GM12872 (cell line): ENCODE measurements at regions not wholly inside any gene's neighbourhood (a gene's known extent, or its start where the extent isn't known, plus 50 kb on each side); places are given as distances from the start of the nearest gene placed in this dataset.

ENCODE experiments used
- TF ChIP-seq, protein P1 (sequence below): IDR thresholded peaks from 3 replicates; pipeline ENCODE4 v1.5.1; 2011; ENCODE audit warnings: low read depth, mild to moderate bottlenecking, low read length, moderate library complexity; ENCODE audit not compliant: insufficient read depth

DNA sequence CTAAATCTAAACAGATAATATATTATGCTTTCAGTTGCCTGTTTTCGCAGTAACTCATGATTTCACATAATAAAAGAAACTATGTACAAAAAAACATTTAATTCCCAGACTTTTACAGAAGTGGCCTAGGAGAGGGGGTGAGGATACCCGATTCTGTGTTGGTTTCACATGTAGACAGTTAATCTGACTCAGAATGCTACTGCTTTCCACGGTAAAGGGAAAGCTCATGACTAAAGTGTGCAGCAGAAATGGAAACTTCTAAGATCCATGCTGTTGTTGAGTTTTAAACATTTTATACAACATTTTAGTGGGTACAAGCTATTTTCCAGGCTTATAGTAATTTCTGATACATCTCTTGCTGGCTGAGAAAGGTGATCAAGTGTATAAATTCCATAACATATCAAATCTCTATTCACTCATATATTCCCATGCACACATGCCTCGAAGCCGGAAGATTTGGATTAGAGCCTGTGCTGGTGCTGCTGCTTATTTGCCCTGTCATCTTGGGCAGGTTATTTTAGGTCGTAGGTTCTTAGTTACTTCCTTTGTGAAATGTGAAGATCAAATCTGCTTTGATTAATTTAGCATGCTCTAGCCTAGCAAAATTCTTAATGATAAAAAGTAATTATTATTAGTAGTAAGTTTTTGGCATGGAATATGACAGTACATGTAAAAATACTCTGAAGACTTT is 896.7 kb upstream of the MAP3K7 start:
- TF ChIP-seq, protein P1, sequence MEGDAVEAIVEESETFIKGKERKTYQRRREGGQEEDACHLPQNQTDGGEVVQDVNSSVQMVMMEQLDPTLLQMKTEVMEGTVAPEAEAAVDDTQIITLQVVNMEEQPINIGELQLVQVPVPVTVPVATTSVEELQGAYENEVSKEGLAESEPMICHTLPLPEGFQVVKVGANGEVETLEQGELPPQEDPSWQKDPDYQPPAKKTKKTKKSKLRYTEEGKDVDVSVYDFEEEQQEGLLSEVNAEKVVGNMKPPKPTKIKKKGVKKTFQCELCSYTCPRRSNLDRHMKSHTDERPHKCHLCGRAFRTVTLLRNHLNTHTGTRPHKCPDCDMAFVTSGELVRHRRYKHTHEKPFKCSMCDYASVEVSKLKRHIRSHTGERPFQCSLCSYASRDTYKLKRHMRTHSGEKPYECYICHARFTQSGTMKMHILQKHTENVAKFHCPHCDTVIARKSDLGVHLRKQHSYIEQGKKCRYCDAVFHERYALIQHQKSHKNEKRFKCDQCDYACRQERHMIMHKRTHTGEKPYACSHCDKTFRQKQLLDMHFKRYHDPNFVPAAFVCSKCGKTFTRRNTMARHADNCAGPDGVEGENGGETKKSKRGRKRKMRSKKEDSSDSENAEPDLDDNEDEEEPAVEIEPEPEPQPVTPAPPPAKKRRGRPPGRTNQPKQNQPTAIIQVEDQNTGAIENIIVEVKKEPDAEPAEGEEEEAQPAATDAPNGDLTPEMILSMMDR, result no peak

DNA sequence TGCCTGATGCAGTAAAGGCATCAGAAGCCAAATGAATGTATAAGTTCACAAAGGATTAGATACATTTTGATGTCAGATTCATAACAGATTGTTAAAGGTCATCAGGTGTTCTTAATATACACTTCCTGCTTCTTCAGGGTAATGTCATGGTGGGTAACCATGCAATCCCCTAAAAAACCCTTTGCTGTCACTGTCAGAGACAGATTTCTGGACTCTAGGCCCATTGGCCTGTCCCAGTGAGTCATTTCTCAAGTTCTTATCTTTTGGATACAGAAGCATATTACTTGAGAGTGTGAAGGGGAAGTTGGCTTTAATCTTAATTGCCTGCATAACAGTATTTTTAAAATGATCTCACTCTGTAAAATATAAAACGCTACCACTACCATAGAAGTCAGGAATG is 895.6 kb upstream of the MAP3K7 start:
- TF ChIP-seq, protein P1, result no peak

DNA sequence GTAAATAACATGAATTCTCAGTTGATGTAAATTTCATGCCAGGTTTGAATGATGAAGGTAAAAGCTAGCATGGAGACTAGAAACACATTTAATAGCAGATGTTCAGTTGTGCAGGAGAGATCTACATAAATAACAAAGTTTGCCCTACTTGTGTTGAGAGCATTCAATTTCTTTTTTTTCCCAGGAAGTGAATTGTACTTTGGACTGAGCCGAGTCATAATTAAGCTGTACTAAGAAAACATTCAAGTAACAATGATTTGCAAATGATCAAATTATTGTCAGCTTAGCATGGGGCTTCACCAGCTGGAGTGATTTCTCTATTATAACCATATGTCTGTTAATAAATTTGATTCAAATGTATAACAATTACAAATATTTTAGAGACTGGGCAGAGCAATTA is 893.5 kb upstream of the MAP3K7 start:
- TF ChIP-seq, protein P1, result no peak

DNA sequence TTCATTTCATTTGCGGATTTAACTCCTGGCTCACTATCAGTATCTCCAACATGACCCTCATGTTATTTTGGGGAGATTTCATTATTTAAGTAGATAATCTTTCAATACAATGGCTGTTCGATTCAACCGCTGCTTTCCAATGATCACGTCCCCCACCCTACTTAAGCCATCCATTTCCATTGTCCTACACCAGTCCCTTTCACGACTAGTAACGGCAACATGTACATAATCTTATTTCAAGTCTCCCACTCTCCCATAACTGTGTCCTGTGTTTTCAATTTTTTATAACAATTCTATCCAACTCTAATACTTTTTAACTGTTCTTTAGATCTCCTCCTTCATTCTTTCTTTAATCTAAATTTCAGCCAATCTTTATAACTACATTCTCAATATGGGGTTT is 890.8 kb upstream of the MAP3K7 start:
- TF ChIP-seq, protein P1, result no peak

DNA sequence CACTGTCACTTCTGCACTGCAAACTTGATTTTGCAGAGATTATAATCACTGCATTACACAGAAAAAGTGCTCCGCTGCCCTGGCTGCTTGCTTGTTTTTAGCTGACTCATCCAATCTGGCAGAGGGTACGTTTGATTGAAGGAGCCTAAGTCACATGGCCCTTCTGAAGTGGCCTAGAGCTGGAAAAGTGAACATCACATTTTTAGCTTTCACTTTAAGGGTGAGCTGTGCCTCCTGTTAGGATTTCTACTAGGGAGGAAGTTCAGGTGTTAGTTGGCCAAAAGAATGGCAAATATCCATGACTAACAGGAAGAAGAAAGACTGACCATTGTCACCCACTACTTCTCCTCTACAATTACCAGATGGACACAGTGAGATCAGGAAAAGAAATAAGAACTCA is 889.1 kb upstream of the MAP3K7 start:
- TF ChIP-seq, protein P1, result no peak

DNA sequence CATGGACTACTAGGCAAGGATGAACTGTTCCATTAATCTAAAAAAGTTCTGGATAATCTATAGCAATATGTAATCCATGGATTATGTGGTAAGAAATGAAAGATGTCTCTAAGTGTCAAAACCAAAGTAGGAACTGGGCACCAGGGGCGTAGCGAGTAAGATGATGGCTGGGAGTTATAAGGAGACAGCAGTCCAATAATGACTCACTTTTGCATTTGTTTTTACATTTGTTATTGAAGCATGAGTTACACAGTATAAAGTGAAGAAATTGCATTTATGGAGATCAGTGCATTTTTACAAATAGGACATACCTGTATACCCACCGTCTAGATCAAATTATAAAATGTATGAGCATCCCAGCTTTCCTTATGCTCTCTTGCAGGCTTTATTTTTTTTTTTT is 878.5 kb upstream of the MAP3K7 start:
- TF ChIP-seq, protein P1, result no peak

DNA sequence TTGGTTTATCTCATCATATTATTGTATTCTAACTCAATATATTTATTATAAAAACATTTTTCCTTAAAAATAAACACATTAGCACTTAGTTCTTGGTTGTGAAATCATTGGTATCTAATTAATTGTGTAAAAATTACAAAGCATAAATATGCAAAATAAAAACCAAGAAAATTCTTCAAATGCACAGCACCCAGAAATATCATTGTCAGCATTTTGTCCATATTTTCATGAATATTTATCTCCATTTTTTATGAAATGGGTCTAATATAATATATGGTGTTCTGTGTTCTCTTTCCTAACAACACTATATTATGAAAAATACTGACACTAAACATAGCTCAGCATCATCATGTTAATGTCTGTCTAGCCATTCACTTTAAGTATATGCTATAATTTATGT is 877.8 kb upstream of the MAP3K7 start:
- TF ChIP-seq, protein P1, result no peak
